HUES64 (cell line): ENCODE measurements at regions not wholly inside any gene's neighbourhood (a gene's known extent, or its start where the extent isn't known, plus 50 kb on each side); places are given as distances from the start of the nearest gene placed in this dataset.
"Not testable (repeated sequence)": the region's sequence is repeated elsewhere in the genome, so short reads cannot be mapped to it uniquely, and the experiment has no call there.

Source experiments
- H3K27ac ChIP-seq: 2 replicates; pipeline ENCODE4 v1.7.0; 2013; ENCODE audit warnings: low read depth, low read length, inconsistent platforms
- H3K27me3 ChIP-seq: 2 replicates; pipeline ENCODE4 v1.6.1; 2013; ENCODE audit warnings: mild to moderate bottlenecking, low read length; ENCODE audit not compliant: insufficient read depth
- H3K36me3 ChIP-seq: 2 replicates; pipeline ENCODE4 v1.6.1; 2013; ENCODE audit warnings: mild to moderate bottlenecking, low read length; ENCODE audit not compliant: insufficient read depth
- H3K4me1 ChIP-seq: 2 replicates; pipeline ENCODE4 v1.6.1; 2013; ENCODE audit warnings: mild to moderate bottlenecking, low read length, moderate library complexity; ENCODE audit not compliant: insufficient read depth
- H3K4me3 ChIP-seq: 2 replicates; pipeline ENCODE4 v1.5.1; 2013; ENCODE audit warnings: mild to moderate bottlenecking, low read length, moderate library complexity
- H3K9ac ChIP-seq: 2 replicates; pipeline ENCODE4 v1.6.1; 2013; ENCODE audit warnings: mild to moderate bottlenecking, low read depth, low read length
- H3K9me3 ChIP-seq: 2 replicates; pipeline ENCODE4 v1.6.1; 2013; ENCODE audit warnings: low read depth, low read length; ENCODE audit not compliant: insufficient read depth
- WGBS: fragments of 150-250, 120-280 bp; methylation state at CpG from one replicate; pipeline ENCODE4 v1.1.7; 2013; ENCODE audit warnings: missing lambda C conversion rate; 5-methylcytosine and 5-hydroxymethylcytosine counted together

- H3K27me3 ChIP-seq, result no peaks in the 10 kb centered on the region
- WGBS, result 100% methylated on average over 1 of the region's 1 CpG
- peaks cover 6% of the 10 kb centered on the region; the same call in 1 of the 2 replicates for H3K4me1 ChIP-seq
- H3K9me3 ChIP-seq, result peaks cover 9% of the 10 kb centered on the region; the same call in 1 of the 2 replicates
- H3K9ac ChIP-seq, result no peak overlapping the region
- no peaks in the 10 kb centered on the region for H3K36me3 ChIP-seq
- H3K27ac ChIP-seq, result no peak overlapping the region
- H3K4me3 ChIP-seq, result no peak overlapping the region
Measured at GRCh38 chr3:144953959-144954358, 982.3 kb downstream of the DIPK2A start.

GRCh38 chr3:144957398-144958101, 985.9 kb downstream of the DIPK2A start:
- Histone ChIP-seq H3K4me3 (no peak overlapping the region), H3K9me3 (no peaks in the 10 kb centered on the region), H3K27me3 (no peaks in the 10 kb centered on the region), H3K4me1 (peaks cover 6% of the 10 kb centered on the region; the same call in 1 of the 2 replicates), H3K27ac (no peak overlapping the region), H3K9ac (no peak overlapping the region), H3K36me3 (no peaks in the 10 kb centered on the region)
- 93% methylated on average over 4 of the region's 4 CpGs for WGBS

- H3K36me3 ChIP-seq, result no peaks in the 10 kb centered on the region
- no peaks in the 10 kb centered on the region for H3K27me3 ChIP-seq
- no peak overlapping the region for H3K27ac ChIP-seq
- H3K9ac ChIP-seq, result no peak overlapping the region
- H3K4me1 ChIP-seq, result no peaks in the 10 kb centered on the region
- no peak overlapping the region for H3K4me3 ChIP-seq
- H3K9me3 ChIP-seq, result no peaks in the 10 kb centered on the region
Measured at GRCh38 chr3:144963810-144964209, 992.2 kb downstream of the DIPK2A start.

- no peaks in the 10 kb centered on the region for H3K9me3 ChIP-seq
- no peak overlapping the region for H3K27ac ChIP-seq
- H3K27me3 ChIP-seq, result no peaks in the 10 kb centered on the region
- no peak overlapping the region for H3K4me3 ChIP-seq
- H3K4me1 ChIP-seq, result no peaks in the 10 kb centered on the region
- WGBS, result 96% methylated on average over 2 of the region's 2 CpGs
- no peak overlapping the region for H3K9ac ChIP-seq
- no peaks in the 10 kb centered on the region for H3K36me3 ChIP-seq
Measured at GRCh38 chr3:144966560-144966959, 994.9 kb downstream of the DIPK2A start.

- Histone ChIP-seq H3K9me3 (no peaks in the 10 kb centered on the region), H3K4me1 (no peaks in the 10 kb centered on the region), H3K27ac (no peak overlapping the region), H3K27me3 (no peaks in the 10 kb centered on the region), H3K9ac (no peak overlapping the region), H3K36me3 (no peaks in the 10 kb centered on the region), H3K4me3 (no peak overlapping the region)
- 80% methylated on average over 1 of the region's 1 CpG for WGBS
Measured at GRCh38 chr3:144968750-144969350, 997.2 kb downstream of the DIPK2A start.

GRCh38 chr3:144984481-144984880, 1012.9 kb downstream of the DIPK2A start:
- H3K9me3 ChIP-seq, H3K4me3 ChIP-seq, H3K36me3 ChIP-seq, H3K4me1 ChIP-seq, H3K27me3 ChIP-seq, H3K27ac ChIP-seq, H3K9ac ChIP-seq: not testable (repeated sequence)
- WGBS, result 95% methylated on average over 7 of the region's 7 CpGs

- H3K9ac ChIP-seq, result no peak overlapping the region
- H3K36me3 ChIP-seq, result no peaks in the 10 kb centered on the region
- no peak overlapping the region for H3K4me3 ChIP-seq
- H3K27ac ChIP-seq, result no peak overlapping the region
- no peaks in the 10 kb centered on the region for H3K9me3 ChIP-seq
- H3K4me1 ChIP-seq, result no peaks in the 10 kb centered on the region
- no peaks in the 10 kb centered on the region for H3K27me3 ChIP-seq
- 88% methylated on average over 2 of the region's 2 CpGs for WGBS
Measured at GRCh38 chr3:144989807-144990206, 1018.2 kb downstream of the DIPK2A start.

- Histone ChIP-seq H3K36me3 (no peaks in the 10 kb centered on the region), H3K9me3 (no peaks in the 10 kb centered on the region), H3K27ac (no peak overlapping the region), H3K9ac (no peak overlapping the region), H3K27me3 (no peaks in the 10 kb centered on the region), H3K4me3 (no peak overlapping the region), H3K4me1 (no peaks in the 10 kb centered on the region)
- 95% methylated on average over 1 of the region's 1 CpG for WGBS
Measured at GRCh38 chr3:144995856-144996255, 1024.2 kb downstream of the DIPK2A start.

- Histone ChIP-seq H3K4me1 (no peaks in the 10 kb centered on the region), H3K4me3 (no peak overlapping the region)
- 92% methylated on average over 4 of the region's 4 CpGs for WGBS
Measured at GRCh38 chr3:145005427-145005826, 1033.8 kb downstream of the DIPK2A start.

GRCh38 chr3:145006271-145006670, 1034.6 kb downstream of the DIPK2A start:
- H3K27ac ChIP-seq, result no peak overlapping the region
- no peaks in the 10 kb centered on the region for H3K4me1 ChIP-seq
- H3K4me3 ChIP-seq, result no peak overlapping the region
- H3K27me3 ChIP-seq, result no peaks in the 10 kb centered on the region
- H3K36me3 ChIP-seq, result no peaks in the 10 kb centered on the region
- no peaks in the 10 kb centered on the region for H3K9me3 ChIP-seq
- no peak overlapping the region for H3K9ac ChIP-seq
- 81% methylated on average over 3 of the region's 3 CpGs for WGBS

More at GRCh38 chr3:145005427-145005826, 1033.8 kb downstream of the DIPK2A start:
- H3K27me3 ChIP-seq, result no peaks in the 10 kb centered on the region
- no peaks in the 10 kb centered on the region for H3K36me3 ChIP-seq
- H3K9ac ChIP-seq, result no peak overlapping the region
- H3K9me3 ChIP-seq, result no peaks in the 10 kb centered on the region
- H3K27ac ChIP-seq, result no peak overlapping the region

GRCh38 chr3:145013931-145014330, 1042.3 kb downstream of the DIPK2A start:
- no peaks in the 10 kb centered on the region for H3K9me3 ChIP-seq
- no CpG with 5 or more reads among the region's 1 CpG for WGBS
- no peak overlapping the region for H3K9ac ChIP-seq
- H3K4me1 ChIP-seq, result no peaks in the 10 kb centered on the region
- no peaks in the 10 kb centered on the region for H3K27me3 ChIP-seq
- H3K4me3 ChIP-seq, result no peak overlapping the region
- H3K36me3 ChIP-seq, result no peaks in the 10 kb centered on the region
- H3K27ac ChIP-seq, result no peak overlapping the region
